HG02759 (cell line): ENCODE measurements at regions not wholly inside any gene's neighbourhood (a gene's known extent, or its start where the extent isn't known, plus 50 kb on each side); places are given as distances from the start of the nearest gene placed in this dataset.
"Not testable (repeated sequence)": the region's sequence is repeated elsewhere in the genome, so short reads cannot be mapped to it uniquely, and the experiment has no call there.

Experiments used
- ATAC-seq: cut with Tn5 transposase; IDR thresholded peaks from one replicate; pipeline ENCODE4 v1.9.1; 2021; ENCODE audit warnings: mild to moderate bottlenecking, moderate library complexity; ENCODE audit not compliant: unreplicated experiment

GRCh38 chr14:26655128-26655527 is 57.3 kb upstream of the NOVA1 start:
- no peak for ATAC-seq

GRCh38 chr14:26663506-26663905 is 65.7 kb upstream of the NOVA1 start:
- ATAC-seq, result no peak

GRCh38 chr14:26678732-26679420 is 81.0 kb upstream of the NOVA1 start:
- ATAC-seq, result not testable (repeated sequence)

- ATAC-seq, result no peak
These were observed 87.6 kb upstream of the NOVA1 start for GRCh38 chr14:26685401-26685800.

GRCh38 chr14:26687301-26687837 is 89.5 kb upstream of the NOVA1 start:
- no peak for ATAC-seq

GRCh38 chr14:26694521-26694920 is 96.7 kb upstream of the NOVA1 start:
- ATAC-seq, result no peak

- ATAC-seq, result no peak
These were observed 104.9 kb upstream of the NOVA1 start for GRCh38 chr14:26702721-26703230.

GRCh38 chr14:26703686-26704366 is 106.0 kb upstream of the NOVA1 start:
- ATAC-seq, result no peak

GRCh38 chr14:26707234-26707633 is 109.4 kb upstream of the NOVA1 start:
- no peak for ATAC-seq

GRCh38 chr14:26709019-26709418 is 111.2 kb upstream of the NOVA1 start:
- ATAC-seq, result no peak

- no peak for ATAC-seq
These were observed 121.7 kb upstream of the NOVA1 start for GRCh38 chr14:26719514-26719913.

GRCh38 chr14:26722258-26722657 is 124.4 kb upstream of the NOVA1 start:
- no peak for ATAC-seq

GRCh38 chr14:26729851-26730250 is 132.0 kb upstream of the NOVA1 start:
- ATAC-seq, result no peak

- ATAC-seq, result no peak
These were observed 133.2 kb upstream of the NOVA1 start for GRCh38 chr14:26730929-26731618.

- no peak for ATAC-seq
These were observed 138.0 kb upstream of the NOVA1 start for GRCh38 chr14:26735811-26736210.

GRCh38 chr14:26738571-26738970 is 140.7 kb upstream of the NOVA1 start:
- ATAC-seq, result no peak

- no peak for ATAC-seq
These were observed 143.9 kb upstream of the NOVA1 start for GRCh38 chr14:26741711-26742212.

- no peak for ATAC-seq
These were observed 145.5 kb upstream of the NOVA1 start for GRCh38 chr14:26743284-26743683.

GRCh38 chr14:26744903-26745302 is 147.1 kb upstream of the NOVA1 start:
- no peak for ATAC-seq

- ATAC-seq, result no peak
These were observed 163.7 kb upstream of the NOVA1 start for GRCh38 chr14:26761532-26761931.

- ATAC-seq, result no peak
These were observed 167.5 kb upstream of the NOVA1 start for GRCh38 chr14:26765301-26765700.
